Panc1 (cell line): ENCODE measurements at regions not wholly inside any gene's neighbourhood (a gene's known extent, or its start where the extent isn't known, plus 50 kb on each side); places are given as distances from the start of the nearest gene placed in this dataset.

Experiments used
- ATAC-seq: fragments of 200-7000 bp; cut with Tn5 transposase; 2 replicates; pipeline ENCODE4 v1.9.1; 2020; ENCODE audit warnings: mild to moderate bottlenecking, moderate library complexity
- BruUV-seq: library from RNA; stranded (reverse); fragments of 400-500 nt; replicated peaks from 2 replicates; lab custom pipeline; 2021; lab: Mats Ljungman, UMichigan
- CTCF ChIA-PET: fragments of 300-600 bp; sonication (Branson Sonifier 250); formaldehyde crosslinking; loops from one replicate; lab custom pipeline; 2022; ENCODE audit warnings: antibody characterized with exemption; lab: Charles Lee
- POLR2A ChIA-PET: fragments of 300-600 bp; sonication (Branson Sonifier 250); formaldehyde crosslinking; loops from one replicate; lab custom pipeline; 2022; ENCODE audit warnings: antibody characterized with exemption; lab: Charles Lee
- DNase-seq: peaks from one replicate; pipeline ENCODE4 v3.0.0-alpha.2; 2010; ENCODE audit warnings: low read depth, low spot score
- H3K27ac ChIP-seq: 2 replicates; pipeline ENCODE4 v1.5.1; 2011; ENCODE audit warnings: mild to moderate bottlenecking, low read length, inconsistent platforms
- H3K27me3 ChIP-seq: fragments of 200-500 bp; sonication (Bioruptor generic); 2 replicates; pipeline ENCODE4 v1.6.0; 2014; ENCODE audit warnings: low read length, inconsistent platforms; ENCODE audit not compliant: control insufficient read depth, insufficient read depth
- H3K36me3 ChIP-seq: fragments of 200-500 bp; sonication (Bioruptor generic); 2 replicates; pipeline ENCODE4 v1.5.1; 2014; ENCODE audit warnings: inconsistent platforms, mild to moderate bottlenecking, low read length, moderate library complexity; ENCODE audit not compliant: control insufficient read depth, insufficient read depth
- H3K4me1 ChIP-seq: 2 replicates; pipeline ENCODE4 v1.5.1; 2011; ENCODE audit warnings: inconsistent platforms, mild to moderate bottlenecking, low read length, moderate library complexity; ENCODE audit not compliant: control insufficient read depth, insufficient read depth
- H3K4me3 ChIP-seq, 2 experiments: 2 replicates each; pipeline ENCODE4 v1.5.1; 2011 to 2012; ENCODE audit warnings: low read depth in 2 of 2, low read length in 2 of 2, mild to moderate bottlenecking in 2 of 2, inconsistent platforms in 1 of 2, moderate library complexity in 1 of 2
- H3K9me3 ChIP-seq: fragments of 200-500 bp; sonication (Bioruptor generic); 2 replicates; pipeline ENCODE4 v1.5.1; 2014; ENCODE audit warnings: low read depth, mild to moderate bottlenecking, inconsistent platforms, low read length, moderate library complexity; ENCODE audit not compliant: control insufficient read depth, insufficient read depth
- CTCF ChIP-seq: fragments of 450-650 bp; IDR thresholded peaks from 2 replicates; pipeline ENCODE4 v1.5.1; 2017; ENCODE audit warnings: mild to moderate bottlenecking
- POLR2AphosphoS5 ChIP-seq: IDR thresholded peaks from 2 replicates; pipeline ENCODE4 v1.6.1; 2012; ENCODE audit warnings: mild to moderate bottlenecking, low read depth, low read length, moderate library complexity
- REST ChIP-seq, 2 experiments: IDR thresholded peaks; 2 replicates each; pipeline ENCODE4 v1.6.1; 2011 to 2012; ENCODE audit warnings: low read depth in 2 of 2, control low read depth in 1 of 2, low read length in 1 of 2, mild to moderate bottlenecking in 1 of 2, moderate library complexity in 1 of 2; ENCODE audit not compliant: insufficient read depth in 1 of 2
- SIN3A ChIP-seq: IDR thresholded peaks from 2 replicates; pipeline ENCODE4 v1.6.1; 2012; ENCODE audit warnings: low read depth, mild to moderate bottlenecking, low read length, moderate library complexity, borderline replicate concordance; ENCODE audit not compliant: insufficient read depth
- TCF7L2 ChIP-seq: IDR thresholded peaks from 2 replicates; pipeline ENCODE4 v1.6.1; 2011; ENCODE audit warnings: mild to moderate bottlenecking, low read depth, low read length, inconsistent platforms
- in situ Hi-C: cut with HindIII; loops from 2 replicates; pipeline ENCODE4 v1.10.0; 2016; ENCODE audit warnings: low sequenced_read_pairs, low pct_unique_long_range_greater_than_20kb
- intact Hi-C: fragments of 100-400 bp; cut with micrococcal nuclease; formaldehyde crosslinking; loops from one replicate; pipeline ENCODE4 v1.10.0; 2022; ENCODE audit not compliant: unreplicated experiment

GRCh38 chr12:70033310-70033709 is 208.3 kb downstream of the MYRFL start:
- H3K36me3 ChIP-seq, result no peaks in the 10 kb centered on the region
- TF ChIP-seq CTCF (no peak), SIN3A (no peak), TCF7L2 (no peak), POLR2AphosphoS5 (no peak), REST (IDR thresholded peaks at IDR 0.05; ENCODE audit: insufficient read depth in 1 of 2, low read depth in 2 of 2, low read length in 1 of 2) (no peak)
- no peaks in the 10 kb centered on the region for H3K4me1 ChIP-seq
- ChIA-PET CTCF (no interaction called here), POLR2A (no interaction called here)
- intact Hi-C loops (no loop called here), in situ Hi-C loops (no loop called here)
- no peaks in the 10 kb centered on the region for H3K27me3 ChIP-seq
- ATAC-seq (no peak), DNase-seq (no peak)
- no TSS peak for BruUV-seq
- no peaks in the 10 kb centered on the region for H3K9me3 ChIP-seq
- no peak overlapping the region for H3K4me3 ChIP-seq
- no peak overlapping the region for H3K27ac ChIP-seq

GRCh38 chr12:70040141-70040540 is 203.1 kb upstream of the CNOT2 start:
- no TSS peak for BruUV-seq
- Histone ChIP-seq H3K4me3 (no peak overlapping the region), H3K27me3 (no peaks in the 10 kb centered on the region), H3K9me3 (no peaks in the 10 kb centered on the region), H3K36me3 (no peaks in the 10 kb centered on the region), H3K27ac (no peak overlapping the region), H3K4me1 (no peaks in the 10 kb centered on the region)
- CTCF ChIA-PET, result no interaction called here
- ATAC-seq, result no peak
- in situ Hi-C loops, result no loop called here
- POLR2A ChIA-PET, result no interaction called here
- intact Hi-C loops, result no loop called here
- no peak for DNase-seq
- TF ChIP-seq SIN3A, result no peak
- TF ChIP-seq TCF7L2, result no peak
- TF ChIP-seq CTCF, result no peak
- no peak for TF ChIP-seq POLR2AphosphoS5
- no peak for TF ChIP-seq REST (IDR thresholded peaks at IDR 0.05; ENCODE audit: insufficient read depth in 1 of 2, low read depth in 2 of 2, low read length in 1 of 2)
